H1 (cell line): ENCODE measurements at regions not wholly inside any gene's neighbourhood (a gene's known extent, or its start where the extent isn't known, plus 50 kb on each side); places are given as distances from the start of the nearest gene placed in this dataset.

Experiments
- CTCF ChIA-PET: fragments of 300-600 bp; sonication (Branson Sonifier 250); formaldehyde crosslinking; loops from one replicate; lab custom pipeline; 2021; ENCODE audit not compliant: partially characterized antibody; lab: Charles Lee
- POLR2A ChIA-PET: fragments of 300-600 bp; sonication (Branson Sonifier 250); formaldehyde crosslinking; loops from one replicate; lab custom pipeline; 2021; ENCODE audit warnings: inconsistent platforms; ENCODE audit not compliant: partially characterized antibody; lab: Charles Lee
- DNase-seq, 2 experiments: peaks; one replicate each; pipeline versions ENCODE4 v3.0.0 to v3.0.0-alpha.2; 2010 to 2022; ENCODE audit warnings: low spot score in 2 of 2, low read depth in 1 of 2, mixed read lengths in 1 of 2
- FAIRE-seq: peaks from 2 replicates; lab custom pipeline; 2011; peaks lifted over from hg19 to GRCh38; lab: Jason Lieb, UNC
- H2AFZ ChIP-seq: 2 replicates; pipeline ENCODE4 v1.8.1; 2012; ENCODE audit warnings: low read length, inconsistent platforms
- H2AK5ac ChIP-seq: 2 replicates; pipeline ENCODE4 v1.6.1; 2013; ENCODE audit warnings: low read depth, low read length
- H2BK120ac ChIP-seq: replicated peaks from 2 replicates; pipeline ENCODE3; 2013; ENCODE audit warnings: low read depth, low read length, inconsistent platforms
- H2BK12ac ChIP-seq: 2 replicates; pipeline ENCODE4 v1.6.1; 2013; ENCODE audit warnings: low read depth, low read length
- H2BK15ac ChIP-seq: 2 replicates; pipeline ENCODE4 v1.6.1; 2013; ENCODE audit warnings: low read length
- H2BK20ac ChIP-seq: 2 replicates; pipeline ENCODE4 v1.6.1; 2013; ENCODE audit warnings: low read length
- H2BK5ac ChIP-seq: 2 replicates; pipeline ENCODE4 v1.6.1; 2013; ENCODE audit warnings: low read depth, low read length
- H3K14ac ChIP-seq: 2 replicates; pipeline ENCODE4 v1.6.1; 2013; ENCODE audit warnings: inconsistent platforms; ENCODE audit not compliant: insufficient read length
- H3K18ac ChIP-seq: 2 replicates; pipeline ENCODE4 v1.6.1; 2013; ENCODE audit warnings: low read length; ENCODE audit errors: extremely low read depth
- H3K23ac ChIP-seq: 2 replicates; pipeline ENCODE4 v1.6.1; 2013; ENCODE audit warnings: inconsistent platforms; ENCODE audit not compliant: insufficient read length
- H3K23me2 ChIP-seq: 2 replicates; pipeline ENCODE4 v1.6.1; 2013; ENCODE audit warnings: low read depth, low read length
- H3K27ac ChIP-seq: 2 replicates; pipeline ENCODE4 v1.6.1; 2011; ENCODE audit warnings: low read depth, low read length, inconsistent platforms
- H3K27me3 ChIP-seq, 4 experiments: replicated peaks in 1 of 4; 1 replicate in 1 of 4; 2 replicates in 3 of 4; pipeline versions ENCODE4 v1.6.1 to v1.8.1; 2011 to 2013; ENCODE audit warnings: low read length in 3 of 4, mild to moderate bottlenecking in 3 of 4, inconsistent platforms in 2 of 4, mixed read lengths in 2 of 4, moderate library complexity in 1 of 4; ENCODE audit not compliant: control insufficient read depth in 3 of 4, insufficient read depth in 3 of 4; ENCODE audit errors: extremely low read depth in 1 of 4
- H3K36me3 ChIP-seq, 4 experiments: 2 replicates each; pipeline versions ENCODE4 v1.6.1 to v1.8.1; 2011 to 2013; ENCODE audit warnings: mild to moderate bottlenecking in 4 of 4, low read length in 3 of 4, moderate library complexity in 2 of 4, control low read depth in 1 of 4, inconsistent platforms in 1 of 4; ENCODE audit not compliant: insufficient read depth in 4 of 4, control insufficient read depth in 2 of 4
- H3K4ac ChIP-seq: replicated peaks from 2 replicates; pipeline ENCODE3; 2013; ENCODE audit warnings: low read length, low read depth, mixed read lengths, inconsistent platforms; ENCODE audit not compliant: insufficient read length
- H3K4me1 ChIP-seq, 4 experiments: replicated peaks in 1 of 4; 1 replicate in 1 of 4; 2 replicates in 3 of 4; pipeline versions ENCODE4 v1.6.1 to v1.8.1; 2011 to 2013; ENCODE audit warnings: low read length in 3 of 4, inconsistent platforms in 2 of 4, mixed read lengths in 1 of 4; ENCODE audit not compliant: insufficient read depth in 4 of 4, control insufficient read depth in 3 of 4
- H3K4me2 ChIP-seq, 2 experiments: 2 replicates each; pipeline versions ENCODE4 v1.6.1 to v1.8.1; 2011 to 2013; ENCODE audit warnings: low read depth in 2 of 2, low read length in 2 of 2, control low read depth in 1 of 2, inconsistent platforms in 1 of 2, mild to moderate bottlenecking in 1 of 2; ENCODE audit not compliant: insufficient read depth in 1 of 2
- H3K4me3 ChIP-seq, 4 experiments: fragments of 200-600, 300-600 bp in 1 of 4; sonication (generic), shearing (Covaris generic), sonication (Bioruptor Twin) in 1 of 4; 2 replicates each; pipeline versions ENCODE4 v1.5.1 to v1.8.1; 2011 to 2016; ENCODE audit warnings: low read length in 4 of 4, low read depth in 3 of 4, control low read depth in 2 of 4, inconsistent platforms in 2 of 4, mild to moderate bottlenecking in 2 of 4, mixed read lengths in 1 of 4, moderate library complexity in 1 of 4; ENCODE audit not compliant: insufficient read depth in 2 of 4; ENCODE audit errors: extremely low read depth in 1 of 4
- H3K56ac ChIP-seq: replicated peaks from 2 replicates; pipeline ENCODE3; 2013; ENCODE audit warnings: low read depth, mild to moderate bottlenecking, mixed read lengths, low read length, inconsistent platforms; ENCODE audit not compliant: insufficient read length
- H3K79me1 ChIP-seq: 2 replicates; pipeline ENCODE4 v1.6.1; 2013; ENCODE audit warnings: low read depth, low read length, control low read depth
- H3K79me2 ChIP-seq, 2 experiments: 2 replicates each; pipeline versions ENCODE4 v1.6.1 to v1.8.1; 2012 to 2013; ENCODE audit warnings: low read length in 2 of 2, mild to moderate bottlenecking in 2 of 2, inconsistent platforms in 1 of 2; ENCODE audit not compliant: insufficient read depth in 2 of 2, control insufficient read depth in 1 of 2
- H3K9ac ChIP-seq, 4 experiments: replicated peaks in 1 of 4; 1 replicate in 1 of 4; 2 replicates in 3 of 4; pipeline versions ENCODE4 v1.6.1 to v1.8.1; 2011 to 2013; ENCODE audit warnings: low read depth in 3 of 4, low read length in 3 of 4, control low read depth in 2 of 4, mild to moderate bottlenecking in 2 of 4, moderate library complexity in 2 of 4, inconsistent platforms in 1 of 4; ENCODE audit errors: extremely low read depth in 1 of 4
- H3K9me3 ChIP-seq, 2 experiments: 2 replicates each; pipeline versions ENCODE4 v1.6.1 to v1.8.1; 2012 to 2013; ENCODE audit warnings: mild to moderate bottlenecking in 2 of 2, moderate library complexity in 2 of 2, control low read depth in 1 of 2, inconsistent platforms in 1 of 2, low read depth in 1 of 2, low read length in 1 of 2, mixed read lengths in 1 of 2; ENCODE audit not compliant: insufficient read depth in 2 of 2
- H4K20me1 ChIP-seq, 2 experiments: replicated peaks in 1 of 2; 2 replicates each; pipeline versions ENCODE3 to v1.8.1; 2011 to 2013; ENCODE audit warnings: inconsistent platforms in 2 of 2, low read length in 2 of 2, mild to moderate bottlenecking in 1 of 2; ENCODE audit not compliant: insufficient read depth in 2 of 2, control insufficient read depth in 1 of 2
- H4K5ac ChIP-seq: 2 replicates; pipeline ENCODE4 v1.6.1; 2013; ENCODE audit warnings: low read length, low read depth, mixed read lengths, inconsistent platforms; ENCODE audit not compliant: insufficient read length
- H4K8ac ChIP-seq: 2 replicates; pipeline ENCODE4 v1.8.0; 2013; ENCODE audit warnings: mild to moderate bottlenecking, moderate library complexity, low read length, inconsistent platforms; ENCODE audit not compliant: insufficient read depth; ENCODE audit errors: extremely low read depth
- H4K91ac ChIP-seq: replicated peaks from 2 replicates; pipeline ENCODE3; 2013; ENCODE audit warnings: low read length, mixed read lengths, inconsistent platforms; ENCODE audit not compliant: insufficient read length
- ASH2L ChIP-seq: fragments of 200-600, 300-600 bp; sonication (generic); IDR thresholded peaks from one replicate; pipeline ENCODE4 v1.7.1; 2017; ENCODE audit warnings: low read length
- ATF2 ChIP-seq: IDR thresholded peaks from 2 replicates; pipeline ENCODE4 v1.6.1; 2012; ENCODE audit warnings: low read length, inconsistent platforms
- E2F6 ChIP-seq: IDR thresholded peaks from 2 replicates; pipeline ENCODE4 v1.6.1; 2012; ENCODE audit warnings: inconsistent platforms
- GABPA ChIP-seq: IDR thresholded peaks from 2 replicates; pipeline ENCODE4 v1.6.1; 2011; ENCODE audit warnings: mild to moderate bottlenecking, low read length, moderate library complexity, borderline replicate concordance; ENCODE audit not compliant: insufficient read depth
- HDAC2 ChIP-seq, 2 experiments: fragments of 300-600 bp in 1 of 2; sonication (generic) in 1 of 2; IDR thresholded peaks; 2 replicates each; pipeline ENCODE4 v1.6.1; 2011 to 2012; ENCODE audit warnings: low read depth in 2 of 2, low read length in 2 of 2, mild to moderate bottlenecking in 2 of 2, moderate library complexity in 2 of 2, borderline replicate concordance in 1 of 2, inconsistent platforms in 1 of 2
- POLR2AphosphoS5 ChIP-seq: IDR thresholded peaks from 2 replicates; pipeline ENCODE4 v1.6.1; 2011; ENCODE audit warnings: low read depth, low read length
- RAD21 ChIP-seq, 2 experiments: IDR thresholded peaks in 1 of 2; conservative IDR thresholded peaks in 1 of 2; 2 replicates each; pipeline ENCODE4 v1.6.1; 2011; ENCODE audit warnings: low read depth in 2 of 2, low read length in 2 of 2, improper control_type of control experiment in 1 of 2, inconsistent platforms in 1 of 2, mild to moderate bottlenecking in 1 of 2, moderate library complexity in 1 of 2
- RBBP5 ChIP-seq: IDR thresholded peaks from 2 replicates; pipeline ENCODE4 v1.7.1; 2012; ENCODE audit warnings: low read depth, mild to moderate bottlenecking, inconsistent platforms, low read length, moderate library complexity, borderline replicate concordance
- SP2 ChIP-seq: IDR thresholded peaks from 2 replicates; pipeline ENCODE4 v1.6.1; 2012; ENCODE audit warnings: mild to moderate bottlenecking, low read length, inconsistent platforms
- SUZ12 ChIP-seq: fragments of 200-600 bp; sonication (generic); IDR thresholded peaks from 2 replicates; pipeline ENCODE4 v1.6.1; 2012; ENCODE audit warnings: mild to moderate bottlenecking, inconsistent platforms, low read length, moderate library complexity, mixed read lengths
- TCF12 ChIP-seq: IDR thresholded peaks from 2 replicates; pipeline ENCODE4 v1.6.1; 2011; ENCODE audit warnings: low read depth, mild to moderate bottlenecking, low read length
- TEAD4 ChIP-seq: IDR thresholded peaks from 2 replicates; pipeline ENCODE4 v1.6.1; 2012; ENCODE audit warnings: low read depth, low read length, inconsistent platforms, mixed read lengths
- WGBS, 2 experiments: shearing (Covaris generic) in 1 of 2; methylation state at CpG; one replicate each; pipeline versions ENCODE4 v1.1.6 to v1.1.7; 2013 to 2015; ENCODE audit warnings: low lambda C conversion rate in 2 of 2, mixed read lengths in 2 of 2, inconsistent platforms in 1 of 2, low coverage in 1 of 2, missing lambda C conversion rate in 1 of 2; ENCODE audit not compliant: insufficient replicate concordance in 2 of 2, insufficient coverage in 1 of 2, insufficient read length in 1 of 2; ENCODE audit errors: extremely low coverage in 1 of 2, missing lambda C conversion rate in 1 of 2; 5-methylcytosine and 5-hydroxymethylcytosine counted together

DNA sequence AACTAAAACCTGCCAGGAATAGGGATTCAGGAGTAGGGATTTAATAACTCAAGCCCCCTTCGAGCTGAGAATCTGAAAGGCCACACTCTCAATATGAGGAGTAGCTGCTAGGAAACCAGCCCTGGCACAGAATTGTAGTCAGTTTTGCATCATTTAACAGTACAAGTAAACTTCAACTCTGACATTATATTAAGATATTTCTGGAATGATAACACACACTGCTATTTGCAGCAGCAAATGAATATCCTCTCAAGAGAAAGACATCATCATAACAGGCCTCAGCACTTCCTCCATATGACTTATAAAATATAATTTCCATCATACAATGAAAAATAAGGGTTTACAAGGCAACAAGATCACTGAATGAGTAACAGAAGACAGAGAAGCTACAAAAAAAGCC lies 138.2 kb upstream of the RFX3 start:
- Histone ChIP-seq H3K36me3 (no peaks in the 10 kb centered on the region), H2BK20ac (no peak overlapping the region), H3K27me3 (no peaks in the 10 kb centered on the region), H4K8ac (no peak overlapping the region), H3K23ac (no peak overlapping the region), H2AFZ (no peak overlapping the region), H3K27ac (no peak overlapping the region), H4K20me1 (no peaks in the 10 kb centered on the region), H2BK15ac (no peak overlapping the region), H2BK120ac (no peak overlapping the region), H4K5ac (no peak overlapping the region), H3K56ac (no peak overlapping the region), H3K23me2 (no peaks in the 10 kb centered on the region), H3K4me3 (no peak overlapping the region), H3K14ac (no peak overlapping the region), H3K9me3 (no peaks in the 10 kb centered on the region), H4K91ac (no peak overlapping the region), H3K79me2 (no peaks in the 10 kb centered on the region), H3K4ac (no peak overlapping the region), H3K4me1 (no peaks in the 10 kb centered on the region), H3K18ac (no peak overlapping the region), H2AK5ac (no peak overlapping the region), H3K79me1 (no peaks in the 10 kb centered on the region), H3K9ac (no peak overlapping the region), H2BK5ac (no peak overlapping the region), H2BK12ac (no peak overlapping the region), H3K4me2 (no peak overlapping the region)
- 94% methylated on average over 1 of the region's 1 CpG; no CpG with 5 or more reads in 1 of the 2 experiments for WGBS, 2 experiments
- CTCF ChIA-PET = no interaction called here
- no peak for FAIRE-seq
- no peak for DNase-seq
- POLR2A ChIA-PET = no interaction called here
- TF ChIP-seq E2F6 (no peak), SP2 (no peak), ASH2L (no peak), POLR2AphosphoS5 (no peak), RBBP5 (no peak), SUZ12 (no peak), TCF12 (no peak), RAD21 (IDR thresholded peaks at IDR 0.05 in 1 of 2, conservative IDR thresholded peaks at IDR 0.05 in 1 of 2; ENCODE audit: low read depth in 2 of 2, low read length in 2 of 2) (no peak), ATF2 (no peak), GABPA (no peak), HDAC2 (IDR thresholded peaks at IDR 0.05; ENCODE audit: borderline replicate concordance in 1 of 2, low read depth in 2 of 2, low read length in 2 of 2) (no peak), TEAD4 (no peak)
